Neural cell (in vitro differentiated cells): ENCODE measurements at regions not wholly inside any gene's neighbourhood (a gene's known extent, or its start where the extent isn't known, plus 50 kb on each side); places are given as distances from the start of the nearest gene placed in this dataset.

Experiments used
- CTCF ChIP-seq: fragments of 450-650 bp; IDR thresholded peaks from 2 replicates; pipeline ENCODE4 v1.5.1; 2014; ENCODE audit warnings: antibody characterized with exemption, mild to moderate bottlenecking, moderate library complexity; ENCODE audit not compliant: poor library complexity, severe bottlenecking
- EP300 ChIP-seq: fragments of 450-650 bp; conservative IDR thresholded peaks from 2 replicates; pipeline ENCODE4 v1.6.1; 2014; ENCODE audit warnings: antibody characterized with exemption, mild to moderate bottlenecking, moderate library complexity; ENCODE audit not compliant: poor library complexity, severe bottlenecking
- EZH2 ChIP-seq: fragments of 200-600, 300-800 bp; shearing (Covaris generic), sonication (generic); IDR thresholded peaks from 2 replicates; pipeline ENCODE4 v1.6.1; 2014; ENCODE audit warnings: antibody characterized with exemption, low read length, borderline replicate concordance, mild to moderate bottlenecking; ENCODE audit not compliant: insufficient read depth, poor library complexity, severe bottlenecking
- POLR2AphosphoS5 ChIP-seq: IDR thresholded peaks from 2 replicates; pipeline ENCODE4 v1.6.1; 2012
- TAF1 ChIP-seq: IDR thresholded peaks from 2 replicates; pipeline ENCODE4 v1.6.1; 2012; ENCODE audit warnings: low read depth

GRCh38 chr9:21535396-21535795 lies 53.3 kb upstream of the IFNE start:
- no peak for TF ChIP-seq POLR2AphosphoS5
- TF ChIP-seq CTCF, result no peak
- no peak for TF ChIP-seq EP300
- TF ChIP-seq EZH2, result no peak
- TF ChIP-seq TAF1, result no peak
